ENCODE measurements at regions not wholly inside any gene's neighbourhood (a gene's known extent, or its start where the extent isn't known, plus 50 kb on each side); places are given as distances from the start of the nearest gene placed in this dataset.

GRCh38 chr15:98547741-98548138 lies 100.6 kb upstream of the IGF1R start:
- TF ChIP-seq JUND (IDR thresholded peaks at IDR 0.05) (no peak), EGR1 (IDR thresholded peaks at IDR 0.05; ENCODE audit: low read depth) (no peak), POLR2A (IDR thresholded peaks at IDR 0.05; ENCODE audit: borderline replicate concordance, extremely low read depth, insufficient read depth, insufficient read length) (no peak), EZH2 (IDR thresholded peaks at IDR 0.05) (no peak), MAX (IDR thresholded peaks at IDR 0.05) (no peak), CTCF (IDR thresholded peaks at IDR 0.05 in 2 of 3, conservative IDR thresholded peaks at IDR 0.05 in 1 of 3; ENCODE audit: borderline replicate concordance in 1 of 3, insufficient read depth in 1 of 3, low read depth in 2 of 3, low read length in 2 of 3) (no peak), SP1 (IDR thresholded peaks at IDR 0.05; ENCODE audit: low read depth) (no peak), SRF (IDR thresholded peaks at IDR 0.05; ENCODE audit: low read depth) (no peak), YY1 (IDR thresholded peaks at IDR 0.05; ENCODE audit: extremely low read depth, insufficient replicate concordance, low read depth, low read length) (no peak)
- CTCF ChIA-PET = no interaction called here
- Histone ChIP-seq H2AFZ (ENCODE audit: low read depth, low read length, poor library complexity, severe bottlenecking) (no peak overlapping the region), H3K27me3 (ENCODE audit: insufficient read depth, low read length) (peaks cover 8% of the 10 kb centered on the region), H3K4me3 (replicated peaks in 1 of 2; ENCODE audit: low read depth in 1 of 2, low read length in 2 of 2) (no peak overlapping the region), H3K36me3 (ENCODE audit: control insufficient read depth in 1 of 2, insufficient read depth in 2 of 2, low read length in 2 of 2) (no peaks in the 10 kb centered on the region; a peak in 1 of 4 replicates), H3K9me2 (ENCODE audit: insufficient read depth) (no peaks in the 10 kb centered on the region), H3K4me1 (ENCODE audit: control insufficient read depth in 1 of 2, insufficient read depth in 2 of 2, low read length in 2 of 2) (no peaks in the 10 kb centered on the region), H3K4me2 (ENCODE audit: low read length) (no peak overlapping the region), H3K27ac (ENCODE audit: low read depth, low read length) (no peak overlapping the region), H3K9ac (ENCODE audit: low read length) (no peak overlapping the region), H4K20me1 (ENCODE audit: insufficient read depth) (no peaks in the 10 kb centered on the region), H3K9me3 (ENCODE audit: control insufficient read depth in 1 of 2, insufficient read depth in 1 of 2, low read depth in 1 of 2, low read length in 2 of 2) (no peaks in the 10 kb centered on the region), H3K79me2 (ENCODE audit: insufficient read depth, low read length) (no peaks in the 10 kb centered on the region)
- no peak for DNase-seq (ENCODE audit: low read depth, low spot score)
- POLR2A ChIA-PET = no interaction called here
- intact Hi-C loops (cut with micrococcal nuclease) = no loop called here
- RAD21 ChIA-PET (ENCODE audit: low non-redundant PET in 1 of 2, low total read pairs in 2 of 2, uncharacterized antibody in 2 of 2, unreplicated experiment in 2 of 2) = no interaction called here
- ATAC-seq = no peak
- no TSS peak for BruUV-seq (replicated peaks)
